WTC11 (cell line): ENCODE measurements at regions not wholly inside any gene's neighbourhood (a gene's known extent, or its start where the extent isn't known, plus 50 kb on each side); places are given as distances from the start of the nearest gene placed in this dataset.

Experiments used
- AFF4 ChIP-seq: sonication (generic); formaldehyde crosslinking; IDR thresholded peaks from 2 replicates; pipeline ENCODE4 v1.8.1; 2023; ENCODE audit warnings: mild to moderate bottlenecking, missing genetic modification reagents, borderline replicate concordance
- ATF2 ChIP-seq: sonication (generic); formaldehyde crosslinking; IDR thresholded peaks from 2 replicates; pipeline ENCODE4 v1.8.1; 2022; ENCODE audit warnings: low read depth, missing genetic modification reagents, borderline replicate concordance
- ATF3 ChIP-seq: sonication (generic); formaldehyde crosslinking; conservative IDR thresholded peaks from 2 replicates; pipeline ENCODE4 v1.8.1; 2022; ENCODE audit warnings: mild to moderate bottlenecking, missing genetic modification reagents
- CDX4 ChIP-seq: fragments of 250-450 bp; sonication (Bioruptor Pico); IDR thresholded peaks from 2 replicates; pipeline ENCODE4 v1.9.0; 2021; ENCODE audit warnings: moderate library complexity, mild to moderate bottlenecking, inconsistent platforms, borderline replicate concordance
- CTCF ChIP-seq: fragments of 200-600 bp; IDR thresholded peaks from 2 replicates; pipeline ENCODE4 v1.8.0; 2022; ENCODE audit warnings: antibody characterized with exemption
- E2F1 ChIP-seq: sonication (generic); formaldehyde crosslinking; IDR thresholded peaks from 2 replicates; pipeline ENCODE4 v1.8.0; 2022; ENCODE audit warnings: mild to moderate bottlenecking, missing genetic modification reagents
- ESRRA ChIP-seq: sonication (generic); formaldehyde crosslinking; IDR thresholded peaks from 2 replicates; pipeline ENCODE4 v1.8.1; 2022; ENCODE audit warnings: mild to moderate bottlenecking, missing genetic modification reagents, borderline replicate concordance
- FOXK1 ChIP-seq: sonication (generic); formaldehyde crosslinking; IDR thresholded peaks from 2 replicates; pipeline ENCODE4 v1.8.0; 2022; ENCODE audit warnings: mild to moderate bottlenecking, moderate library complexity, missing genetic modification reagents
- IRF1 ChIP-seq: sonication (generic); formaldehyde crosslinking; IDR thresholded peaks from 2 replicates; pipeline ENCODE4 v1.8.0; 2023; ENCODE audit warnings: missing genetic modification reagents
- TEAD1 ChIP-seq: sonication (generic); formaldehyde crosslinking; IDR thresholded peaks from 2 replicates; pipeline ENCODE4 v1.8.0; 2022; ENCODE audit warnings: mild to moderate bottlenecking, missing genetic modification reagents
- ZNF219 ChIP-seq: sonication (generic); formaldehyde crosslinking; IDR thresholded peaks from 2 replicates; pipeline ENCODE4 v1.8.0; 2023; ENCODE audit warnings: missing genetic modification reagents, mild to moderate bottlenecking, borderline replicate concordance

GRCh38 chr5:74432216-74432615 lies 208.3 kb downstream of the ENC1 start:
- TF ChIP-seq IRF1 (CRISPR knock-in tag) (no peak), CTCF (no peak), E2F1 (CRISPR knock-in tag) (no peak), ZNF219 (CRISPR knock-in tag) (no peak), ATF2 (CRISPR knock-in tag) (no peak), ATF3 (no peak), ESRRA (CRISPR knock-in tag) (no peak), TEAD1 (CRISPR knock-in tag) (no peak), CDX4 (CRISPR knock-in tag) (no peak), AFF4 (CRISPR knock-in tag) (no peak), FOXK1 (CRISPR knock-in tag) (no peak)
